ENCODE measurements at regions not wholly inside any gene's neighbourhood (a gene's known extent, or its start where the extent isn't known, plus 50 kb on each side); places are given as distances from the start of the nearest gene placed in this dataset.

GRCh38 chrX:109134777-109135176 lies 347.1 kb downstream of the GUCY2F start:
- ATAC-seq: no peak
- Histone ChIP-seq H3K27ac (ENCODE audit: low read length) (no peak overlapping the region), H3K36me3 (ENCODE audit: control insufficient read depth, insufficient read depth, low read length) (no peaks in the 10 kb centered on the region), H3K27me3 (ENCODE audit: control insufficient read depth, insufficient read depth, low read length) (no peaks in the 10 kb centered on the region), H3K9me3 (ENCODE audit: control insufficient read depth, insufficient read depth, low read depth, low read length) (0 out of 2 replicates have a peak, but pooled peaks cover 3% of the 10 kb centered on the region), H3K4me3 (ENCODE audit: low read depth in 2 of 2, low read length in 2 of 2) (no peak overlapping the region), H3K4me1 (ENCODE audit: control insufficient read depth, insufficient read depth, low read length) (no peaks in the 10 kb centered on the region)
- CTCF ChIA-PET: no interaction called here
- no peak for DNase-seq (ENCODE audit: low read depth, low spot score)
- in situ Hi-C loops (cut with HindIII; ENCODE audit: low pct_unique_long_range_greater_than_20kb, low sequenced_read_pairs): no loop called here
- POLR2A ChIA-PET: no interaction called here
- BruUV-seq (replicated peaks): no TSS peak
- intact Hi-C loops (cut with micrococcal nuclease; ENCODE audit: unreplicated experiment): no loop called here
- no peak for TF ChIP-seq TCF7L2 (IDR thresholded peaks at IDR 0.05; ENCODE audit: low read depth, low read length)
- TF ChIP-seq SIN3A (IDR thresholded peaks at IDR 0.05; ENCODE audit: borderline replicate concordance, insufficient read depth, low read depth, low read length): no peak
- TF ChIP-seq CTCF (IDR thresholded peaks at IDR 0.05): no peak
- TF ChIP-seq REST (IDR thresholded peaks at IDR 0.05; ENCODE audit: insufficient read depth in 1 of 2, low read depth in 2 of 2, low read length in 1 of 2): no peak

GRCh38 chrX:109125304-109125703 lies 356.6 kb downstream of the GUCY2F start:
- intact Hi-C loops (cut with micrococcal nuclease; ENCODE audit: unreplicated experiment): loop anchor here (10.0 kb wide), 1 partner anchor 59 kb away; no protein-coding TSS in a partner anchor
- no peaks in the 10 kb centered on the region for H3K9me3 ChIP-seq (ENCODE audit: control insufficient read depth, insufficient read depth, low read depth, low read length)
- POLR2A ChIA-PET: no interaction called here

More at GRCh38 chrX:109125304-109125703, 356.6 kb downstream of the GUCY2F start:
- no peaks in the 10 kb centered on the region for H3K4me1 ChIP-seq (ENCODE audit: control insufficient read depth, insufficient read depth, low read length)
- no peak overlapping the region for H3K4me3 ChIP-seq (ENCODE audit: low read depth in 2 of 2, low read length in 2 of 2)
- H3K27me3 ChIP-seq (ENCODE audit: control insufficient read depth, insufficient read depth, low read length): no peaks in the 10 kb centered on the region
- no peak for ATAC-seq
- no peak for DNase-seq (ENCODE audit: low read depth, low spot score)
- in situ Hi-C loops (cut with HindIII; ENCODE audit: low pct_unique_long_range_greater_than_20kb, low sequenced_read_pairs): no loop called here
- H3K36me3 ChIP-seq (ENCODE audit: control insufficient read depth, insufficient read depth, low read length): no peaks in the 10 kb centered on the region
- TF ChIP-seq REST (IDR thresholded peaks at IDR 0.05; ENCODE audit: insufficient read depth in 1 of 2, low read depth in 2 of 2, low read length in 1 of 2) (no peak), POLR2AphosphoS5 (IDR thresholded peaks at IDR 0.05; ENCODE audit: low read depth, low read length) (no peak), TCF7L2 (IDR thresholded peaks at IDR 0.05; ENCODE audit: low read depth, low read length) (no peak)
- BruUV-seq (replicated peaks): no TSS peak
- no peak overlapping the region for H3K27ac ChIP-seq (ENCODE audit: low read length)
- CTCF ChIA-PET: no interaction called here

Data from Panc1 (cell line).